ENCODE measurements at regions not wholly inside any gene's neighbourhood (a gene's known extent, or its start where the extent isn't known, plus 50 kb on each side); places are given as distances from the start of the nearest gene placed in this dataset.

- H3K4me3 ChIP-seq (ENCODE audit: low read length), result no peak overlapping the region
- no peak overlapping the region for H3K9ac ChIP-seq (ENCODE audit: low read length)
- no peaks in the 10 kb centered on the region for H4K20me1 ChIP-seq (ENCODE audit: insufficient read depth)
- H3K36me3 ChIP-seq (ENCODE audit: insufficient read depth, low read length), result no peaks in the 10 kb centered on the region
- no peak overlapping the region for H2AFZ ChIP-seq (ENCODE audit: low read depth, low read length)
- no peak overlapping the region for H3K4me2 ChIP-seq (ENCODE audit: low read length)
- no peaks in the 10 kb centered on the region for H3F3A ChIP-seq (ENCODE audit: insufficient read depth, low read length, poor library complexity, severe bottlenecking)
- H3K27me3 ChIP-seq (ENCODE audit: insufficient read depth, low read depth, low read length), result no peaks in the 10 kb centered on the region
- H3K9me2 ChIP-seq (ENCODE audit: insufficient read depth, low read length), result no peaks in the 10 kb centered on the region
- H3K9me3 ChIP-seq (ENCODE audit: low read length), result no peaks in the 10 kb centered on the region
- H3K27ac ChIP-seq (ENCODE audit: low read length), result no peak overlapping the region
- no peaks in the 10 kb centered on the region for H3K79me2 ChIP-seq (replicated peaks; ENCODE audit: insufficient read depth, low read length)
- TF ChIP-seq POLR2AphosphoS5 (IDR thresholded peaks at IDR 0.05) (no peak), RAD21 (conservative IDR thresholded peaks at IDR 0.05) (no peak), REST (IDR thresholded peaks at IDR 0.05; ENCODE audit: borderline replicate concordance) (no peak), CTCF (IDR thresholded peaks at IDR 0.05; ENCODE audit: poor library complexity, severe bottlenecking) (no peak), SMC3 (conservative IDR thresholded peaks at IDR 0.05; ENCODE audit: poor library complexity) (no peak), TAF1 (IDR thresholded peaks at IDR 0.05; ENCODE audit: low read depth) (no peak), EP300 (conservative IDR thresholded peaks at IDR 0.05; ENCODE audit: poor library complexity, severe bottlenecking) (no peak), MXI1 (conservative IDR thresholded peaks at IDR 0.05; ENCODE audit: poor library complexity, severe bottlenecking) (no peak), EZH2 (IDR thresholded peaks at IDR 0.05; ENCODE audit: borderline replicate concordance, insufficient read depth, low read length, poor library complexity, severe bottlenecking) (no peak)
Measured at GRCh38 chr18:21168880-21169279, 57.3 kb upstream of the ROCK1 start.

- no peak overlapping the region for H3K9ac ChIP-seq (ENCODE audit: low read length)
- TF ChIP-seq EP300 (conservative IDR thresholded peaks at IDR 0.05; ENCODE audit: poor library complexity, severe bottlenecking), result no peak
- TF ChIP-seq REST (IDR thresholded peaks at IDR 0.05; ENCODE audit: borderline replicate concordance), result no peak
- no peak for TF ChIP-seq MXI1 (conservative IDR thresholded peaks at IDR 0.05; ENCODE audit: poor library complexity, severe bottlenecking)
- H4K20me1 ChIP-seq (ENCODE audit: insufficient read depth), result no peaks in the 10 kb centered on the region
- no peak overlapping the region for H3K27ac ChIP-seq (ENCODE audit: low read length)
- no peaks in the 10 kb centered on the region for H3K9me2 ChIP-seq (ENCODE audit: insufficient read depth, low read length)
- H3K36me3 ChIP-seq (ENCODE audit: insufficient read depth, low read length), result no peaks in the 10 kb centered on the region
- H3K9me3 ChIP-seq (ENCODE audit: low read length), result no peaks in the 10 kb centered on the region
- H3K4me3 ChIP-seq (ENCODE audit: low read length), result no peak overlapping the region
- H3K4me2 ChIP-seq (ENCODE audit: low read length), result no peak overlapping the region
- H3K79me2 ChIP-seq (replicated peaks; ENCODE audit: insufficient read depth, low read length), result no peaks in the 10 kb centered on the region
- H2AFZ ChIP-seq (ENCODE audit: low read depth, low read length), result no peak overlapping the region
- H3K27me3 ChIP-seq (ENCODE audit: insufficient read depth, low read depth, low read length), result no peaks in the 10 kb centered on the region
- H3F3A ChIP-seq (ENCODE audit: insufficient read depth, low read length, poor library complexity, severe bottlenecking), result no peaks in the 10 kb centered on the region
Measured at GRCh38 chr18:21177822-21178221, 64.2 kb upstream of the GREB1L start.

Measured in neural cell (in vitro differentiated cells).